GM12872 (cell line): ENCODE measurements at regions not wholly inside any gene's neighbourhood (a gene's known extent, or its start where the extent isn't known, plus 50 kb on each side); places are given as distances from the start of the nearest gene placed in this dataset.

Experiments used
- TF ChIP-seq, protein P1 (sequence below): IDR thresholded peaks from 3 replicates; pipeline ENCODE4 v1.5.1; 2011; ENCODE audit warnings: low read depth, mild to moderate bottlenecking, low read length, moderate library complexity; ENCODE audit not compliant: insufficient read depth

DNA sequence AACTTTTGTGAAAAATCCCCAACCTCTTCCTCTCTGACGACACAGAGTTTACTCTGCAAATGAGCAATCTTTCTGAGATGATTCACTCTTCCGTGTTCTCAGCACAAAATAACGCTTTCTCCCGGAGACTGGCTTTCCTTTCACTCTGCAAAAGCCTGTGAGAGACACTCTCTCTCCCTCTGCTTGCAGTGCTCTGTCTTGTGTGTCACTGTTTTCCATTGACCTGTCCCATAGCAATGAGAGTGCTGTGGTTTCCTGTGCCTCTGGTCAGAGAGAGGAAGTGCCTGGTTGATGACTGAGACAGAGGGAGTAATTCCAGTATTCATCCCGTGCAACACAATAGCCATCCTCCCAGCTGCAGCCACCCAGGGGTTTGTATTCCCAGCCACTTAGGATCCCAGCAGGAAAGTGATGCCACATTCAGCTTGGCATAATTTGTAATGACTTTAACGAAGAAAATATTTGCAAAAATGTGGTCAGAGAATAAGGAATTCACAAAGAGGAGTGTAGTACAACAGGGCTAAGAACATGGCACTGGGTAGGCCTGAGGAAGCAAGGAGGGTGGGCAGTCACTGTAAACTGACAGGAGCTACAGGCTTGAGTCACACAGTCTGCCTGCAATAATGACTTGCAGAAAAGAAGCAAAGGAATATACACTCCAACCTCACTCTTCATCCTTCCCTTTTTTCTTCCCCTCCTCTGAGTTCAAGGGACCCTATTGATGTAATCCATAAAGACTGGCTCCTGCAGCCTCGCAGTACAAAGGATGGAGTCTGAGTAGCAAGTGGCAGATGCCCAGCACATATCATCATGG is 463.5 kb upstream of the RGMB start:
- TF ChIP-seq, protein P1, sequence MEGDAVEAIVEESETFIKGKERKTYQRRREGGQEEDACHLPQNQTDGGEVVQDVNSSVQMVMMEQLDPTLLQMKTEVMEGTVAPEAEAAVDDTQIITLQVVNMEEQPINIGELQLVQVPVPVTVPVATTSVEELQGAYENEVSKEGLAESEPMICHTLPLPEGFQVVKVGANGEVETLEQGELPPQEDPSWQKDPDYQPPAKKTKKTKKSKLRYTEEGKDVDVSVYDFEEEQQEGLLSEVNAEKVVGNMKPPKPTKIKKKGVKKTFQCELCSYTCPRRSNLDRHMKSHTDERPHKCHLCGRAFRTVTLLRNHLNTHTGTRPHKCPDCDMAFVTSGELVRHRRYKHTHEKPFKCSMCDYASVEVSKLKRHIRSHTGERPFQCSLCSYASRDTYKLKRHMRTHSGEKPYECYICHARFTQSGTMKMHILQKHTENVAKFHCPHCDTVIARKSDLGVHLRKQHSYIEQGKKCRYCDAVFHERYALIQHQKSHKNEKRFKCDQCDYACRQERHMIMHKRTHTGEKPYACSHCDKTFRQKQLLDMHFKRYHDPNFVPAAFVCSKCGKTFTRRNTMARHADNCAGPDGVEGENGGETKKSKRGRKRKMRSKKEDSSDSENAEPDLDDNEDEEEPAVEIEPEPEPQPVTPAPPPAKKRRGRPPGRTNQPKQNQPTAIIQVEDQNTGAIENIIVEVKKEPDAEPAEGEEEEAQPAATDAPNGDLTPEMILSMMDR: no peak

DNA sequence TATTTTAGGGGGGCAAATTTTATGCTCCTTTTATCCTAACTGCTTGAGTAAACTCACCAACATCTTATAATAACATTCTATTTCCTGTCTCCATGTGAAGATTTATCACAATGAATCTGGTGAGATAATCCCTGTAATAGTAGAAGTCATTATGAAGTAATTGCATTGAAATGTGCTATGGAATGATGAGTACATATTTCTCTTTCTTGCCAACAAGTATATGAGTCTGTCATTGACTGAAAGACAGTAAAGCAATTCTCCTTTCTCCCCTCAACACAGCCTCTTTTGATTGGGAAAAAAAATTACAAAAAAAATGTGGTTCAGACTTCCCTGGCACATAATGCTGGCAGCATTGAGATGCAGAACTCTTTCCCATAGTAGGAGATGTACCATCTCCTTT is 459.2 kb upstream of the RGMB start:
- TF ChIP-seq, protein P1: no peak

DNA sequence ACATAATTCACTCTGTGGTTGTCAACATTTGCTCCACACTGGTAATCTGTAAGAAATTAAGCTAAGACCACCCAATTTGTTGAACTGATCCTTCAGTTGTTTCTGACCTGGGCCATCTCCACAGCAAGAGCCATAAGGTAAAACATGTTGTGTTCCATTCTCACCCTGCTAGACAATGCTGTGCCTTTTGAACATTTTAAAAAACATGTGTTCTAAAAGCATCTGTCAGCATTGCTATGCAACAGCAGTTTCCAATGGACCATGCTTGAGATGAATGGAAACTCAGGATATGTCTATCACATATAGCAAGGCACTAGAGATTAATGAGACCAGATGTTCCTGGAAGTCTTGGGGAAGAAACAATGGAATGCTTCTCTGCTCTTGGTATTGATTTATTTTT is 455.1 kb upstream of the RGMB start:
- TF ChIP-seq, protein P1: no peak

DNA sequence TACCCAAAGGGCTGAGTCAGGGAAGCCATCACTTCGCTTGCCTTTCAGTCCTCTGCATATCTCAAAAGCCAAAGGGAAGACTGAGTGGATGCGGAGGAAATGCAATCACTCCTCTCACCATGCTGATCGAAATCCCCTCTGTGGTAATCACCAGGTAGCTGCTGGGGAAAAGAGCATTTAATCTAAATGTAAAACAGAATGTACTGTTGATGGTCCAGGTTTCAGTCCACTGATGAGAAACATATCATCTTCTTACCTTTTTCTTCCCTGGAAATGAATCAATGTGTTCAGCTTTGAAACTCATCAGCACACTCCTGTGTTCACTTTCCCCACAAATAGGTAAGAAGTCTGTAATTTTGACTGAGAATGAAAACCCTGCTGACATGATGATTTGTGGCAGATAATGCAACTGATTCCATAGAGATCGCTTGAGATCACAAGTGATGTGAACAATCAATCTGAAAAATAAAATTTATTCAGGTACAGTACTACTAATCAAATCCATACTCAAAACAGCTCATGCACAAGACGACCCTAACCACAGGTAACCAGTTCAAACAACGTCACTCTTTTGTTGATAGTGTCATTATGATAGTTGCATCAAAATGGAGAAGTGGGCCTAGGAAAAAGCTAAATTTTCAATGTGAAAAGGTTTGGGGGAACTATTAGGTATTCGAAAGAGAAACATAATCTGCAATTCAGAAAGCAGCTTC is 454.0 kb upstream of the RGMB start:
- TF ChIP-seq, protein P1: no peak

DNA sequence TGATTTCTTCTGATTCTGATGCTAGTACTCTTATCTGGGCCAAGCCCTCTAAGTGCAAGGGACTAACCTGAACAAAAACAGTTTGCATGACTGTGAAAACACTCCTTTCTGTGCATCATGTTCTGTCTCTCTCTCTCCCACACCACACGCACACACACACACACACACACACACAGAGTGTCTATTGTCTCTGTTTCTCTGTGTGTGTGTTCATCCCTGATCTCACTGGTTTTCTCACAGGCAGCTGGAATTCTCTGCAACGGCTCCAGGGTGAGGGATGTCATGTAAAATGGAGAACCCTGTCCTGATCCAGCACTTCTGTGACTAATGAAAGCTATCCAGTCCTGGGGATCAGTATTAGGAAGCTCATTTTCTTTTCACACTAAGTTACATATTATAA is 453.1 kb upstream of the RGMB start:
- TF ChIP-seq, protein P1: no peak

DNA sequence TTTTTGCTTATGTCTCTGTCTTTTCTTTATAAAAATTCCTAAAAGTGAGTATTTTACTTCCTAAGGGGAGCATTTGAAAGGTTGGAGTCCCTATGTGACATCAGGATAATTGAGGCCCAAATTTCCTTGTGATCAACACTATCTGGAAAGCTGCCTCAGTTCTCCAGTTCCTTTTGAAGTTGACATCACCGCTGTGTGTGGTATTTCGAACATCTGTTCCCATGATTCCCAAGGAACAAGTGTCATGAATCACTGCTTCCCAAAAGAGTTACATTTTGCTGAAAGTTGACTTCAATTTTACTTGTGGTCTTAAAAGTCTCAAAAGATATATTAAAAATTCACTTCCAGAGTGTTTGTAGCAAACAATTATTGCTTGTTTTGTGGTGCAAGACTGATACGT is 452.1 kb upstream of the RGMB start:
- TF ChIP-seq, protein P1: no peak

DNA sequence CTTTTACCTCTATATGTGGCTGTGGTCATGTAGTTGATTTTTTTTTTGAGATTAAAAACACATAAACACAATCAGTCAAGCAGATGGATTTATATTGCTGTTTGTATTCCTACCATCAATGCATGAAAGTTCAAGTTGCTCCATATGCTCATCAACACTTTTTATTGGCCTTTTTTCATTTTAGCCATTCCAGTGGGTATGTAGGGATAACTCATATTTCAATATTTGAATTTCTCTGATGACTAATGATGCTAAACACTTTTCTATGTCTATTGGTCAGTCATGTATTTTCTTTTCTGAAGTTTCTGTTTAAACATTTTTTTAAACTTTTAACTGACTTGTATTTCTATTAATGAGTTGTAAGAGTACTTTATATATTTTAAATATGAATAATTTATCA is 445.4 kb upstream of the RGMB start:
- TF ChIP-seq, protein P1: no peak
